ENCODE measurements at regions not wholly inside any gene's neighbourhood (a gene's known extent, or its start where the extent isn't known, plus 50 kb on each side); places are given as distances from the start of the nearest gene placed in this dataset.

DNA sequence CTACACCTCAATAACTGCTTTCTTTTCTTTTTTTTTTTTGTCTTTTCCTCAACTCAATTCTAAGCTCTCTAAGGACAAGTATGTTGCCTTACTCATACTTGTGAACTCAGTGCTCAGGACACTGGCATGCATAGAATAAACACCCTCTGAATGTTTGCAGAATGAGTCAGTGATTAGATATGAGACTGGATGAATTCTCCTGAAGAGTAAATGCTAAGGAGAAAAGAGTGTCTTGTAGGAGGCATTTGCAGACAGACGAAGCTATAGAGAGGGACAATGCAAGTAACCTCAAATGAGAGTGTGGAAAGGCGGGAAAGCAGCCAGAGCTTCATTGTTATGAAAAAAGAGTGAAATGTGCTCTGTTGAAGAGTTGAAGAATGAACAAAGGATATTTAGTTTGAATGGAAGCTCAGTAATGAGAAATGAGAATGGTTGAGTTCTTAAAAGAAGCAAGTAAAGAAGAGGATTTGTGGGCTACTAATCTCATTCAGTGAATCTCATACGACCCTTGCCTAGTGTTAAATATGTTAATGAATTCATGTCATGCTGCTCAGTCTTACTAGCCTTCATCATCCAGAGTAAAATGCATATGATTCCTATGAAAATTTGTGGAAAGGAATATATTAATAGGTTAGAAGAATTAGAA is 166.1 kb upstream of the DPYD start:
- H3K36me3 ChIP-seq (ENCODE audit: control insufficient read depth, insufficient read depth, low read length) = no peaks in the 10 kb centered on the region
- H3K4me3 ChIP-seq (ENCODE audit: low read depth, low read length) = no peak overlapping the region
- peak; percentile 88 for DNase-seq (ENCODE audit: low read depth)
- no peaks in the 10 kb centered on the region for H3K27me3 ChIP-seq (ENCODE audit: control insufficient read depth, insufficient read depth, low read length)
- CTCF ChIA-PET = no interaction called here
- POLR2A ChIA-PET = interaction anchor here (0.6 kb wide), 2 partner anchors 13 to 723 kb away, joined by 3 to 7 read pairs; no protein-coding TSS in a partner anchor
- TF ChIP-seq, protein P1, sequence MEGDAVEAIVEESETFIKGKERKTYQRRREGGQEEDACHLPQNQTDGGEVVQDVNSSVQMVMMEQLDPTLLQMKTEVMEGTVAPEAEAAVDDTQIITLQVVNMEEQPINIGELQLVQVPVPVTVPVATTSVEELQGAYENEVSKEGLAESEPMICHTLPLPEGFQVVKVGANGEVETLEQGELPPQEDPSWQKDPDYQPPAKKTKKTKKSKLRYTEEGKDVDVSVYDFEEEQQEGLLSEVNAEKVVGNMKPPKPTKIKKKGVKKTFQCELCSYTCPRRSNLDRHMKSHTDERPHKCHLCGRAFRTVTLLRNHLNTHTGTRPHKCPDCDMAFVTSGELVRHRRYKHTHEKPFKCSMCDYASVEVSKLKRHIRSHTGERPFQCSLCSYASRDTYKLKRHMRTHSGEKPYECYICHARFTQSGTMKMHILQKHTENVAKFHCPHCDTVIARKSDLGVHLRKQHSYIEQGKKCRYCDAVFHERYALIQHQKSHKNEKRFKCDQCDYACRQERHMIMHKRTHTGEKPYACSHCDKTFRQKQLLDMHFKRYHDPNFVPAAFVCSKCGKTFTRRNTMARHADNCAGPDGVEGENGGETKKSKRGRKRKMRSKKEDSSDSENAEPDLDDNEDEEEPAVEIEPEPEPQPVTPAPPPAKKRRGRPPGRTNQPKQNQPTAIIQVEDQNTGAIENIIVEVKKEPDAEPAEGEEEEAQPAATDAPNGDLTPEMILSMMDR (IDR thresholded peaks at IDR 0.05; ENCODE audit: insufficient read depth, low read depth, low read length) = no peak

DNA sequence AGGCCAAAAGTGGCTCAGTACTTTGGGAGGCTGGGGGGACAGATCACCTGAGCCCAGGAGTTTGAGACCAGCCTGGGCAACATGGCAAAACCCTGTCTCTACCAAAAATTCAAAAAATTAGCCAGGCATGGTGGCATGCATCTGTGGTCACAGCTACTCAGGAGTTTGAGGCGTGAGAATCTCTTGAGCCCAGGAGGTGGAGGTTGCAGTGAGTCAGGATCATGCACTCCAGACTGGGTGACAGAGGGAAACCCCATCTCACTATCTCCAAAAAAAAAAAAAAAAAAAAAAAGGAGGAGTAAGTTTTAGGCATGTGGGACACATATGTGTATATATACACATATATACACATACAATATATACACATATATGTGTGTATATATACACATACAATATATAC is 165.3 kb upstream of the DPYD start:
- TF ChIP-seq, protein P1 (IDR thresholded peaks at IDR 0.05; ENCODE audit: insufficient read depth, low read depth, low read length) = no peak
- no peak for DNase-seq (ENCODE audit: low read depth)
- ChIA-PET POLR2A (interaction anchor here (0.7 kb wide), 1 partner anchor 38 kb away, joined by 17 read pairs; no protein-coding TSS in a partner anchor), CTCF (no interaction called here)
- Histone ChIP-seq H3K36me3 (ENCODE audit: control insufficient read depth, insufficient read depth, low read length) (no peaks in the 10 kb centered on the region), H3K27me3 (ENCODE audit: control insufficient read depth, insufficient read depth, low read length) (no peaks in the 10 kb centered on the region), H3K4me3 (ENCODE audit: low read depth, low read length) (no peak overlapping the region)

DNA sequence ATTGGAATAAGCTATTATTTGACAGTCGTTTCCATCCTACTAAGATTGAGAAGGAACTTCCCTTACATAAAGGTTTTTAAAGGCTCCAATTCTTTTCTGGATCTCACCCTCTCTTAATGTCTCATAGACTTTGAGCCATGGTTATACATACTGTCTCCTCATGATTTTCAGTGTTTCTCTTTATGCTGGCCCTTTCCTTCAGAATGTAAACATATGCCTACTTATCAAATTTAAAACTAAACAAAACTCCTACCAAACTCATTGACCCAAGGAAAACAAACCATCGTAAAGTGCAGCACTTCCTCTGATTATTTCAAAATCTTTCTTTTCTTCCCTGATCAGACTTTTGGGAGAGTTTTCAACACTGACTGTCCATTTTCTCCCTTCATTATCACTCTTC is 163.4 kb upstream of the DPYD start:
- no peaks in the 10 kb centered on the region for H3K36me3 ChIP-seq (ENCODE audit: control insufficient read depth, insufficient read depth, low read length)
- CTCF ChIA-PET = no interaction called here
- POLR2A ChIA-PET = no interaction called here
- no peak overlapping the region for H3K4me3 ChIP-seq (ENCODE audit: low read depth, low read length)
- TF ChIP-seq, protein P1 (IDR thresholded peaks at IDR 0.05; ENCODE audit: insufficient read depth, low read depth, low read length) = no peak
- DNase-seq (ENCODE audit: low read depth) = no peak
- no peaks in the 10 kb centered on the region for H3K27me3 ChIP-seq (ENCODE audit: control insufficient read depth, insufficient read depth, low read length)

DNA sequence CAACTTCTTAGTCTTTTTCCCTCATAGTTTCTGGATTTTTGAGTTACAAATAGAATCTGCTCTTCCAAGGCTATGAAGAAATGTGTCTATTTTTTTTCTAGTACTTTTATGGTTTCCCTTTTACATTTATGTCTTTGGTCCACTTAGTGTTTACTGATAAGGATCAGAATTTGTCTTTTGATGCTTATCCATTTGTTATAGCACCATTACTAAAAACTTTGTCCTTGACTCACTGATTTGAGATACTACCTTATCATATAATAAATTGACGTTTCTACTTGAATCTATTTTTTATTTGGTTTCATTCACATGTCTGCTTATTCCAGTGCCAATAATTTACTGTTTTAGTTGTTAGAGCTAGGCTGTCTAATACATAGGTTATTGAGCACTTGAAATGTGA is 161.1 kb upstream of the DPYD start:
- H3K36me3 ChIP-seq (ENCODE audit: control insufficient read depth, insufficient read depth, low read length) = no peaks in the 10 kb centered on the region
- POLR2A ChIA-PET = no interaction called here
- CTCF ChIA-PET = interaction anchor here (0.8 kb wide), 1 partner anchor 28 kb away, joined by 4 read pairs; no protein-coding TSS in a partner anchor
- no peak overlapping the region for H3K4me3 ChIP-seq (ENCODE audit: low read depth, low read length)
- DNase-seq (ENCODE audit: low read depth) = no peak
- no peaks in the 10 kb centered on the region for H3K27me3 ChIP-seq (ENCODE audit: control insufficient read depth, insufficient read depth, low read length)
- TF ChIP-seq, protein P1 (IDR thresholded peaks at IDR 0.05; ENCODE audit: insufficient read depth, low read depth, low read length) = no peak

DNA sequence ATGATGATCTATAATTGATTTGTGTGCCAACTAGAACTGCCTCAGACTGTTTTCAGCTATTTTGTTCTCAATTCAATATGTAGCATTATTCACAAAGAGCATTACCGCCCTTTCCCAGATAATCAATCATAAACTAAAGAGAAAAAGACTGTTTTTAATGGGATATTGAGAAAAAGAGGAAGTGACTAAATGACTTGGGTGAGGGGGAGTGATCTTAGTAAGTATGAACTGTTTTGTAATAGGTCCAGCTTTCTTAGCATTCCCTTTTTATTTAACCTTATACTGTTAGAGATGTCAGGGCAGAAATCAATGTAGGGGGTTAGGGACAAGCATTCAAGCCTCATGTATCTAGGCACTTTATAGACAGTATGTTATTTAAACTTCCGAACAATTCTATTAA is 157.8 kb upstream of the DPYD start:
- TF ChIP-seq, protein P1 (IDR thresholded peaks at IDR 0.05; ENCODE audit: insufficient read depth, low read depth, low read length) = no peak
- Histone ChIP-seq H3K36me3 (ENCODE audit: control insufficient read depth, insufficient read depth, low read length) (no peaks in the 10 kb centered on the region), H3K4me3 (ENCODE audit: low read depth, low read length) (no peak overlapping the region), H3K27me3 (ENCODE audit: control insufficient read depth, insufficient read depth, low read length) (no peaks in the 10 kb centered on the region)
- ChIA-PET CTCF (interaction anchor here (1.1 kb wide), 1 partner anchor 25 kb away, joined by 3 read pairs; no protein-coding TSS in a partner anchor), POLR2A (no interaction called here)
- no peak for DNase-seq (ENCODE audit: low read depth)
